Karpas-422 (cell line): ENCODE measurements at regions not wholly inside any gene's neighbourhood (a gene's known extent, or its start where the extent isn't known, plus 50 kb on each side); places are given as distances from the start of the nearest gene placed in this dataset.
"Not testable (repeated sequence)": the region's sequence is repeated elsewhere in the genome, so short reads cannot be mapped to it uniquely, and the experiment has no call there.

Source experiments
- DNase-seq: peaks from one replicate; pipeline ENCODE4 v3.0.0-alpha.2; 2015
- H2AFZ ChIP-seq: fragments of 200-600 bp; sonication (generic); 2 replicates; pipeline ENCODE4 v1.6.1; 2014; ENCODE audit warnings: antibody characterized with exemption, low read length, mixed read lengths
- H3K27ac ChIP-seq: fragments of 200-600 bp; sonication (generic); 2 replicates; pipeline ENCODE4 v1.5.1; 2014; ENCODE audit warnings: mild to moderate bottlenecking, low read length, moderate library complexity
- H3K27me3 ChIP-seq: fragments of 200-600 bp; sonication (generic); 2 replicates; pipeline ENCODE4 v1.6.1; 2014; ENCODE audit warnings: low read length, mixed read lengths
- H3K36me3 ChIP-seq: fragments of 200-600 bp; sonication (generic); 2 replicates; pipeline ENCODE4 v1.6.1; 2014; ENCODE audit warnings: low read length, mixed read lengths; ENCODE audit not compliant: insufficient read depth
- H3K4me1 ChIP-seq: fragments of 200-600 bp; sonication (generic); 2 replicates; pipeline ENCODE4 v1.6.1; 2014; ENCODE audit warnings: mild to moderate bottlenecking, low read length, mixed read lengths
- H3K4me2 ChIP-seq: fragments of 200-600 bp; sonication (generic); 2 replicates; pipeline ENCODE4 v1.6.1; 2014; ENCODE audit warnings: low read length, low read depth, mild to moderate bottlenecking; ENCODE audit not compliant: poor library complexity, severe bottlenecking
- H3K4me3 ChIP-seq: fragments of 200-600 bp; sonication (generic); 2 replicates; pipeline ENCODE4 v1.5.1; 2014; ENCODE audit warnings: mild to moderate bottlenecking, antibody characterized with exemption, low read length, mixed read lengths
- H3K79me2 ChIP-seq: fragments of 200-600 bp; sonication (generic); 2 replicates; pipeline ENCODE4 v1.6.1; 2014; ENCODE audit warnings: mild to moderate bottlenecking, low read length, mixed read lengths
- H3K9ac ChIP-seq: fragments of 200-600 bp; sonication (generic); 2 replicates; pipeline ENCODE4 v1.6.0; 2014; ENCODE audit warnings: low read length
- H3K9me2 ChIP-seq: fragments of 200-600 bp; sonication (generic), shearing (Covaris generic); replicated peaks from 2 replicates; pipeline ENCODE4 v1.6.0; 2014; ENCODE audit warnings: mild to moderate bottlenecking, low read length, moderate library complexity; ENCODE audit not compliant: insufficient read depth
- H3K9me3 ChIP-seq: fragments of 300-700, 200-600 bp; sonication (generic); 2 replicates; pipeline ENCODE4 v1.6.1; 2014; ENCODE audit warnings: low read length, mixed read lengths
- H4K20me1 ChIP-seq: fragments of 200-600 bp; sonication (generic); 2 replicates; pipeline ENCODE4 v1.6.1; 2014; ENCODE audit warnings: mild to moderate bottlenecking, antibody characterized with exemption, low read length, low read depth; ENCODE audit not compliant: insufficient read depth

GRCh38 chr18:75966431-75966830 is 528.6 kb downstream of the ZNF516 start:
- Histone ChIP-seq H3K79me2 (no peaks in the 10 kb centered on the region), H3K27me3 (no peaks in the 10 kb centered on the region), H3K4me2 (no peak overlapping the region), H3K9ac (no peak overlapping the region), H3K27ac (no peak overlapping the region), H2AFZ (no peak overlapping the region), H3K4me3 (no peak overlapping the region), H3K9me2 (no peaks in the 10 kb centered on the region), H4K20me1 (no peaks in the 10 kb centered on the region), H3K36me3 (no peaks in the 10 kb centered on the region), H3K9me3 (no peaks in the 10 kb centered on the region), H3K4me1 (no peaks in the 10 kb centered on the region)
- no peak for DNase-seq

GRCh38 chr18:75962036-75962572 is 532.9 kb downstream of the ZNF516 start:
- no peak for DNase-seq
- Histone ChIP-seq H3K4me2 (no peak overlapping the region), H3K9ac (no peak overlapping the region), H3K4me1 (no peaks in the 10 kb centered on the region), H3K27ac (no peak overlapping the region), H3K36me3 (no peaks in the 10 kb centered on the region), H3K9me3 (no peaks in the 10 kb centered on the region), H4K20me1 (no peaks in the 10 kb centered on the region), H3K27me3 (no peaks in the 10 kb centered on the region), H2AFZ (no peak overlapping the region), H3K79me2 (no peaks in the 10 kb centered on the region), H3K9me2 (no peaks in the 10 kb centered on the region), H3K4me3 (no peak overlapping the region)

- H3K4me1 ChIP-seq, H2AFZ ChIP-seq, H3K9me3 ChIP-seq, H3K36me3 ChIP-seq, H3K27me3 ChIP-seq, H3K9me2 ChIP-seq, H3K27ac ChIP-seq, H4K20me1 ChIP-seq, H3K79me2 ChIP-seq, H3K4me2 ChIP-seq, H3K4me3 ChIP-seq, DNase-seq, H3K9ac ChIP-seq: not testable (repeated sequence)
Observed at GRCh38 chr18:75960356-75960755, 532.9 kb upstream of the SMIM21 start.

- Histone ChIP-seq H3K9ac (no peak overlapping the region), H3K4me2 (no peak overlapping the region), H3K36me3 (no peaks in the 10 kb centered on the region), H3K27ac (no peak overlapping the region), H3K4me1 (no peaks in the 10 kb centered on the region), H3K4me3 (no peak overlapping the region), H3K9me3 (peaks cover 6% of the 10 kb centered on the region; the same call in 1 of the 2 replicates), H2AFZ (no peak overlapping the region), H3K9me2 (no peaks in the 10 kb centered on the region), H3K27me3 (no peaks in the 10 kb centered on the region), H3K79me2 (no peaks in the 10 kb centered on the region), H4K20me1 (no peaks in the 10 kb centered on the region)
- no peak for DNase-seq
Observed at GRCh38 chr18:75959150-75959549, 531.6 kb upstream of the SMIM21 start.

GRCh38 chr18:75958683-75959082 is 531.2 kb upstream of the SMIM21 start:
- Histone ChIP-seq H3K9me2 (no peaks in the 10 kb centered on the region), H3K9ac (no peak overlapping the region), H3K4me1 (no peaks in the 10 kb centered on the region), H3K4me2 (no peak overlapping the region), H3K4me3 (no peak overlapping the region), H3K9me3 (peaks cover 6% of the 10 kb centered on the region; the same call in 1 of the 2 replicates), H2AFZ (no peak overlapping the region), H4K20me1 (no peaks in the 10 kb centered on the region), H3K36me3 (no peaks in the 10 kb centered on the region), H3K27ac (no peak overlapping the region), H3K27me3 (no peaks in the 10 kb centered on the region), H3K79me2 (no peaks in the 10 kb centered on the region)
- DNase-seq = peak; percentile 45

GRCh38 chr18:75945265-75945933 is 517.9 kb upstream of the SMIM21 start:
- no peaks in the 10 kb centered on the region for H3K9me3 ChIP-seq
- H3K36me3 ChIP-seq = no peaks in the 10 kb centered on the region
- H3K9ac ChIP-seq = no peak overlapping the region
- H2AFZ ChIP-seq = no peak overlapping the region
- no peaks in the 10 kb centered on the region for H3K79me2 ChIP-seq
- no peak overlapping the region for H3K4me2 ChIP-seq
- no peaks in the 10 kb centered on the region; the same call in 1 of the 2 replicates for H3K9me2 ChIP-seq
- H4K20me1 ChIP-seq = no peaks in the 10 kb centered on the region
- no peak overlapping the region for H3K27ac ChIP-seq
- no peak for DNase-seq
- H3K4me1 ChIP-seq = no peaks in the 10 kb centered on the region
- no peaks in the 10 kb centered on the region for H3K27me3 ChIP-seq
- H3K4me3 ChIP-seq = no peak overlapping the region

GRCh38 chr18:75937306-75937705 is 509.8 kb upstream of the SMIM21 start:
- no peaks in the 10 kb centered on the region for H3K9me3 ChIP-seq
- H3K4me1 ChIP-seq = no peaks in the 10 kb centered on the region
- H3K79me2 ChIP-seq = no peaks in the 10 kb centered on the region
- no peak for DNase-seq
- no peaks in the 10 kb centered on the region for H4K20me1 ChIP-seq
- no peak overlapping the region for H3K4me3 ChIP-seq
- no peaks in the 10 kb centered on the region for H3K27me3 ChIP-seq
- H3K27ac ChIP-seq = no peak overlapping the region
- H3K9ac ChIP-seq = no peak overlapping the region
- no peak overlapping the region for H2AFZ ChIP-seq
- H3K36me3 ChIP-seq = no peaks in the 10 kb centered on the region
- no peaks in the 10 kb centered on the region for H3K9me2 ChIP-seq
- H3K4me2 ChIP-seq = no peak overlapping the region

GRCh38 chr18:75936862-75937261 is 509.4 kb upstream of the SMIM21 start:
- no peak for DNase-seq
- no peaks in the 10 kb centered on the region for H3K79me2 ChIP-seq
- H3K27me3 ChIP-seq = no peaks in the 10 kb centered on the region
- H3K4me1 ChIP-seq = no peaks in the 10 kb centered on the region
- no peak overlapping the region for H3K4me2 ChIP-seq
- H4K20me1 ChIP-seq = no peaks in the 10 kb centered on the region
- H3K9ac ChIP-seq = no peak overlapping the region
- no peak overlapping the region for H3K4me3 ChIP-seq
- no peaks in the 10 kb centered on the region for H3K9me2 ChIP-seq
- no peak overlapping the region for H2AFZ ChIP-seq
- H3K36me3 ChIP-seq = no peaks in the 10 kb centered on the region
- no peak overlapping the region for H3K27ac ChIP-seq
- no peaks in the 10 kb centered on the region for H3K9me3 ChIP-seq
